ENCODE measurements at regions not wholly inside any gene's neighbourhood (a gene's known extent, or its start where the extent isn't known, plus 50 kb on each side); places are given as distances from the start of the nearest gene placed in this dataset.
"Not testable (repeated sequence)": the region's sequence is repeated elsewhere in the genome, so short reads cannot be mapped to it uniquely, and the experiment has no call there.

- DNase-seq, result no peak
- in situ Hi-C loops (cut with MboI; ENCODE audit: low pct_unique_long_range_greater_than_20kb, low sequenced_read_pairs), result no loop called here
These were observed 181.8 kb upstream of the POF1B start for GRCh38 chrX:85561231-85561630.

DNA sequence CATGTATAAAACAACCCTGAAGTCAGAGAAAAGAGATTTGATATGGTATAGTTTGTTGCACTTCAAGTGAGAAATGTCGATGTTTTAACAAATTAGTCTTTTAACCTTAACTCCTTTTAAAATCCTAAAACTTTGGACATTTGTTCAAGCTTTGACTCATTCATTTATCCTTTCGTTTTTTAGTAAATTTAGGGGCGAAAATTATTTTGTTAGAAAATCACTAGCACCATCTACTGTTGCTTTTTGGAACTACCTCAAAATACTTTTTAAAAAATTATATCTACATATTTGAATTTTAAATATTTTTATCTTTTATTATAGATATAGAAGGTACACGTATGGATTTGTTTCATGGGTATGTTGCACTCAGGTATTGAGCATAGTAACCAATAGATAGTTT is 165.1 kb upstream of the POF1B start:
- peak; percentile 39 for DNase-seq
- in situ Hi-C loops (cut with MboI; ENCODE audit: low pct_unique_long_range_greater_than_20kb, low sequenced_read_pairs), result no loop called here

- no peak for DNase-seq
- in situ Hi-C loops (cut with MboI; ENCODE audit: low pct_unique_long_range_greater_than_20kb, low sequenced_read_pairs), result no loop called here
These were observed 164.4 kb upstream of the POF1B start for GRCh38 chrX:85543866-85544265.

DNA sequence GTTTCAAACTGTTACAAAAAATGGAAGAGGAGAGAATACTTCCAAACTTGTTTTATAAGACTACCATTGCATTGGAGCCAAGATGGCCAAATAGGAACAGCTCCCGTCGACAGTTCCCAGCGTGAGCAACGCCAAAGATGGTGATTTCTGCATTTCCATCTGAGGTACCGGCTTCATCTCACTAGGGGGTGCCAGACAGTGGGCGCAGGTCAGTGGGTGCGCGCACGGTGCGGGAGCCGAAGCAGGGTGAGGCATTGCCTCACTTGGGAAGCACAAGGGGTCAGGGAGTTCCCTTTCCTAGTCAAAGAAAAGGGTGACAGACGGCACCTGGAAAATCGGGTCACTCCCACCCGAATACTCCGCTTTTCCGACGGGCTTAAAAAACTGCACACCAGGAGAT is 149.7 kb upstream of the POF1B start:
- in situ Hi-C loops (cut with MboI; ENCODE audit: low pct_unique_long_range_greater_than_20kb, low sequenced_read_pairs); DNase-seq: not testable (repeated sequence)

GRCh38 chrX:85517994-85518718 is 138.7 kb upstream of the POF1B start:
- no peak for DNase-seq
- in situ Hi-C loops (cut with MboI; ENCODE audit: low pct_unique_long_range_greater_than_20kb, low sequenced_read_pairs), result no loop called here

- in situ Hi-C loops (cut with MboI; ENCODE audit: low pct_unique_long_range_greater_than_20kb, low sequenced_read_pairs), result no loop called here
- no peak for DNase-seq
These were observed 136.7 kb upstream of the POF1B start for GRCh38 chrX:85516131-85516530.

DNA sequence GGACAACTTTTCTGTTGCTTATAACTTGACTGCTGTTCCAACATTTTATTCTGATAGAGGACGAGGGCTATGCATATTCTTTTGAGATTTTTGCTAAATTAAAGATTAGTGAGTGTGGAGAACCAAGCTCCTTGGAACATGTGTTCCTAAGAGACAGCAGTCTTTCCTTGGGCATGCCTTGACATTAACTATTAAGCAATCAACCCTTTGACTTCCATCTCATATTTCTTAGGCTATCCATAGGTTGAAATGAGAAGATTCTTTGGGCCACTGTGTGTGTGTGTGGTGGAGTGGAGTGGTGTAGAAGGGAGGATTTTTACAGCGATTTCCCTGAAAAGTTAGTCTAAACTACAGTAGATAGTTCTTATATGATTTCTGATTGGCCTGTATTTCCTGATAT is 127.4 kb upstream of the POF1B start:
- in situ Hi-C loops (cut with MboI; ENCODE audit: low pct_unique_long_range_greater_than_20kb, low sequenced_read_pairs), result no loop called here
- no peak for DNase-seq

- DNase-seq, result no peak
- in situ Hi-C loops (cut with MboI; ENCODE audit: low pct_unique_long_range_greater_than_20kb, low sequenced_read_pairs), result no loop called here
These were observed 126.3 kb upstream of the POF1B start for GRCh38 chrX:85505801-85506200.

DNA sequence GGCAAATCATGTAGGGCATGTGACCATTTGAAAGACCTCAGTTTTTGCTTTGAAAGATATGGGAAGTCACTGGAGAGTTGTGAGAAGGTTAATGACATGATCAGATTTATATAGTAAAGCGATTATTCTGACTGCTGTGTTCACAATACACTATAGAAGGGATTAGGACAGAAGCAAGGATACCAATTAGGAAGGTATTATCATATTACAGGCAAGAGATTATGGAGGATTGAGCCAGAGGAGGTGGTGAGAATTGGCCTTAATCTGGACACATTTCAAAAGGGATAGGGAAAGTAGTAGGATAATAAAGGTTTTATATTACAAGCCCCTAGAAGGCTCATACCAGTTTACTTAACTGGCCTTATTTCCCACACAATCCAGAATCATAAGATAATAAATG is 124.9 kb upstream of the POF1B start:
- in situ Hi-C loops (cut with MboI; ENCODE audit: low pct_unique_long_range_greater_than_20kb, low sequenced_read_pairs), result no loop called here
- DNase-seq, result no peak

- in situ Hi-C loops (cut with MboI; ENCODE audit: low pct_unique_long_range_greater_than_20kb, low sequenced_read_pairs), result no loop called here
- DNase-seq, result no peak
These were observed 124.0 kb upstream of the POF1B start for GRCh38 chrX:85503258-85504158.

DNA sequence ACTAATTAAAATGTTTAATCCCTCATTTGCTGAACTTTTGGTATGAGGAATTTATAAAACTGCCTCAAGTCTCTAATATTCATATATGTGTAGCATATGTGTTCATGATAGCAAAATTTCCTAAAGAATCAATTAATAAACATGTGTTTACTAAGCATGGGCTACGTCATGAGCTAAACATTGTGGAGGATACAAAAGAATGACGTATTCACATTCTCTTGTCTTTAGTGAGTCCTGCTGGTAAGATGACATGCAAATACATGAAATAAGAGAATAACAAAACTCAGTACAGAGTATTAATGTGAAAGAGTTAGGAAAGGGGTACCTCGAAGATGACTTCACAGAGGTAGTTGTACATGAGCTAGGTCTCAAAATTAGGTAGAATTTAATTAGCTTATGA is 121.9 kb upstream of the POF1B start:
- in situ Hi-C loops (cut with MboI; ENCODE audit: low pct_unique_long_range_greater_than_20kb, low sequenced_read_pairs), result no loop called here
- no peak for DNase-seq

DNA sequence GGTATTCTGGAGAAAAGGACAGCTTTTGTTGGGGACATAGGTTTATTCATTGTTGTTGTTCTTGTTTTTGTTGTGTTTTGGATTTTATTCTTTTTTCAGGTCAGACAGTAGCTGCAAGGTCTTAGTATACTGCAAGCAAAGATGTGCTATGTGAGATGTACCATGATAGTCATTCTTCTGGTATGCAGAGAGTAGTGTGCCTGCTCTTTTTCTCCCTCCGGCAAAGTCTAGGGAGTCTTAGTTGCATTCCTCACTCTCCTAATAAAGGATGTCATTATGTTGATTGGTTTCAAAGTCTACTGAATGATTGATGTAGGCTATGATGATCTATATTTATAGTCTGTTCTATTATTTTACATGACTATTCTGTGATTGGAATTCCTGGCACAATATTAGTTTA is 119.9 kb upstream of the POF1B start:
- no peak for DNase-seq
- in situ Hi-C loops (cut with MboI; ENCODE audit: low pct_unique_long_range_greater_than_20kb, low sequenced_read_pairs), result no loop called here

DNA sequence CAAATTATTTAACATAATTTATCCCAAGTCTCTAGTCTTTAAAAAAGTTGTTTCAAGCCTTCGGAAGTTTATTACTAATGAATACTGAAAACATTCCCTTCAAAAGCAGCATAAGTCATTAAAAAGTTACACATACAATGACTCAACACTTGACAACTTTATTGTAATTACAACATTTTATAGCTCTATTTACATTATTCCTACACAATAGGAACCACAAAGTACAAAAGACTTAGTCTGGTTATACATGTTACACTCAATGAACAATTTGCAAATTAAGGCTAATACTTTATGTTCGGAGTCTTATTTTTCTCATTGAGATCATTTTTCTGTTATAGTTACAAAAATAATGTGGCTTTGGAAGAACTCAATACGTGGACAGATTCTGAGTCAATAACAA is 114.4 kb upstream of the POF1B start:
- DNase-seq, result no peak
- in situ Hi-C loops (cut with MboI; ENCODE audit: low pct_unique_long_range_greater_than_20kb, low sequenced_read_pairs), result no loop called here

- no peak for DNase-seq
- in situ Hi-C loops (cut with MboI; ENCODE audit: low pct_unique_long_range_greater_than_20kb, low sequenced_read_pairs), result no loop called here
These were observed 74.8 kb upstream of the POF1B start for GRCh38 chrX:85454295-85454694.

- no peak for DNase-seq
- in situ Hi-C loops (cut with MboI; ENCODE audit: low pct_unique_long_range_greater_than_20kb, low sequenced_read_pairs), result no loop called here
These were observed 65.1 kb upstream of the POF1B start for GRCh38 chrX:85444613-85445012.

Data from KBM-7 (cell line).